BLaER1 (cell line): ENCODE measurements at regions not wholly inside any gene's neighbourhood (a gene's known extent, or its start where the extent isn't known, plus 50 kb on each side); places are given as distances from the start of the nearest gene placed in this dataset.

Experiments
- H3K27ac ChIP-seq: shearing (Covaris generic); formaldehyde crosslinking; 2 replicates; pipeline ENCODE4 v1.8.1; 2022
- H3K27me3 ChIP-seq: shearing (Covaris generic); formaldehyde crosslinking; 2 replicates; pipeline ENCODE4 v1.8.1; 2022
- H3K36me3 ChIP-seq: shearing (Covaris generic); formaldehyde crosslinking; 2 replicates; pipeline ENCODE4 v1.8.1; 2022
- H3K4me1 ChIP-seq: shearing (Covaris generic); formaldehyde crosslinking; 2 replicates; pipeline ENCODE4 v1.8.1; 2022
- H3K4me2 ChIP-seq: shearing (Covaris generic); formaldehyde crosslinking; 2 replicates; pipeline ENCODE4 v1.8.1; 2022
- H3K4me3 ChIP-seq: shearing (Covaris generic); formaldehyde crosslinking; 2 replicates; pipeline ENCODE4 v1.8.1; 2022
- H3K9ac ChIP-seq: shearing (Covaris generic); formaldehyde crosslinking; 2 replicates; pipeline ENCODE4 v1.8.1; 2022
- H3K9me3 ChIP-seq: shearing (Covaris generic); formaldehyde crosslinking; 2 replicates; pipeline ENCODE4 v1.8.1; 2022
- H4K20me1 ChIP-seq: shearing (Covaris generic); formaldehyde crosslinking; 2 replicates; pipeline ENCODE4 v1.8.1; 2022
- Cebpa-rat ChIP-seq: shearing (Covaris generic); IDR thresholded peaks from 2 replicates; pipeline ENCODE4 v1.8.1; 2022

- H4K20me1 ChIP-seq, result no peaks in the 10 kb centered on the region
- no peak overlapping the region for H3K27ac ChIP-seq
- no peaks in the 10 kb centered on the region for H3K9me3 ChIP-seq
- no peak overlapping the region for H3K4me3 ChIP-seq
- H3K27me3 ChIP-seq, result no peaks in the 10 kb centered on the region
- TF ChIP-seq Cebpa-rat, result no peak
- H3K4me1 ChIP-seq, result no peaks in the 10 kb centered on the region
- H3K4me2 ChIP-seq, result no peak overlapping the region
- H3K9ac ChIP-seq, result no peak overlapping the region
- H3K36me3 ChIP-seq, result no peaks in the 10 kb centered on the region
Observed at GRCh38 chr14:82510007-82510406, 976.4 kb upstream of the SEL1L start.

- Histone ChIP-seq H3K4me1 (no peaks in the 10 kb centered on the region), H3K4me3 (no peak overlapping the region), H3K9ac (no peak overlapping the region), H3K9me3 (no peaks in the 10 kb centered on the region), H4K20me1 (no peaks in the 10 kb centered on the region), H3K36me3 (no peaks in the 10 kb centered on the region), H3K27me3 (no peaks in the 10 kb centered on the region), H3K27ac (no peak overlapping the region), H3K4me2 (no peak overlapping the region)
- no peak for TF ChIP-seq Cebpa-rat
Observed at GRCh38 chr14:82511399-82511798, 977.7 kb upstream of the SEL1L start.

GRCh38 chr14:82520765-82521164 is 987.1 kb upstream of the SEL1L start:
- no peak overlapping the region for H3K9ac ChIP-seq
- H3K4me1 ChIP-seq, result no peaks in the 10 kb centered on the region
- H3K27me3 ChIP-seq, result no peaks in the 10 kb centered on the region
- H3K4me2 ChIP-seq, result no peak overlapping the region
- no peaks in the 10 kb centered on the region for H4K20me1 ChIP-seq
- H3K36me3 ChIP-seq, result no peaks in the 10 kb centered on the region
- H3K4me3 ChIP-seq, result no peak overlapping the region
- H3K9me3 ChIP-seq, result no peaks in the 10 kb centered on the region
- TF ChIP-seq Cebpa-rat, result no peak
- no peak overlapping the region for H3K27ac ChIP-seq

- Histone ChIP-seq H3K27me3 (no peaks in the 10 kb centered on the region), H3K9ac (no peak overlapping the region), H3K4me3 (no peak overlapping the region), H3K4me1 (no peaks in the 10 kb centered on the region), H3K9me3 (no peaks in the 10 kb centered on the region), H4K20me1 (no peaks in the 10 kb centered on the region), H3K27ac (no peak overlapping the region), H3K36me3 (no peaks in the 10 kb centered on the region), H3K4me2 (no peak overlapping the region)
- TF ChIP-seq Cebpa-rat, result no peak
Observed at GRCh38 chr14:82521191-82521590, 987.5 kb upstream of the SEL1L start.

- H3K9ac ChIP-seq, result no peak overlapping the region
- H3K4me1 ChIP-seq, result no peaks in the 10 kb centered on the region
- no peak overlapping the region for H3K4me2 ChIP-seq
- no peak for TF ChIP-seq Cebpa-rat
- H3K36me3 ChIP-seq, result no peaks in the 10 kb centered on the region
- H3K9me3 ChIP-seq, result no peaks in the 10 kb centered on the region
- no peak overlapping the region for H3K27ac ChIP-seq
- H3K27me3 ChIP-seq, result no peaks in the 10 kb centered on the region
- H3K4me3 ChIP-seq, result no peak overlapping the region
- H4K20me1 ChIP-seq, result no peaks in the 10 kb centered on the region
Observed at GRCh38 chr14:82528016-82528415, 994.4 kb upstream of the SEL1L start.

- no peak for TF ChIP-seq Cebpa-rat
- no peaks in the 10 kb centered on the region for H3K27me3 ChIP-seq
- H3K4me1 ChIP-seq, result no peaks in the 10 kb centered on the region
- H3K4me3 ChIP-seq, result no peak overlapping the region
- H3K4me2 ChIP-seq, result no peak overlapping the region
- no peaks in the 10 kb centered on the region for H3K9me3 ChIP-seq
- no peaks in the 10 kb centered on the region for H3K36me3 ChIP-seq
- no peak overlapping the region for H3K9ac ChIP-seq
- no peaks in the 10 kb centered on the region for H4K20me1 ChIP-seq
- H3K27ac ChIP-seq, result no peak overlapping the region
Observed at GRCh38 chr14:82533351-82533750, 999.7 kb upstream of the SEL1L start.

GRCh38 chr14:82536566-82536965 is 1002.9 kb upstream of the SEL1L start:
- no peaks in the 10 kb centered on the region for H3K4me1 ChIP-seq
- H3K27ac ChIP-seq, result no peak overlapping the region
- H3K9ac ChIP-seq, result no peak overlapping the region
- H3K27me3 ChIP-seq, result no peaks in the 10 kb centered on the region
- no peaks in the 10 kb centered on the region for H4K20me1 ChIP-seq
- no peak overlapping the region for H3K4me3 ChIP-seq
- no peaks in the 10 kb centered on the region for H3K36me3 ChIP-seq
- H3K4me2 ChIP-seq, result no peak overlapping the region
- no peaks in the 10 kb centered on the region for H3K9me3 ChIP-seq
- TF ChIP-seq Cebpa-rat, result no peak

- no peak for TF ChIP-seq Cebpa-rat
- H3K36me3 ChIP-seq, result no peaks in the 10 kb centered on the region
- no peak overlapping the region for H3K4me3 ChIP-seq
- no peak overlapping the region for H3K9ac ChIP-seq
- H3K27me3 ChIP-seq, result no peaks in the 10 kb centered on the region
- H3K9me3 ChIP-seq, result no peaks in the 10 kb centered on the region
- H3K27ac ChIP-seq, result no peak overlapping the region
- H3K4me1 ChIP-seq, result no peaks in the 10 kb centered on the region
- no peak overlapping the region for H3K4me2 ChIP-seq
- H4K20me1 ChIP-seq, result no peaks in the 10 kb centered on the region
Observed at GRCh38 chr14:82537831-82538230, 1004.2 kb upstream of the SEL1L start.

- Histone ChIP-seq H3K27ac (no peak overlapping the region), H3K4me2 (no peak overlapping the region), H4K20me1 (no peaks in the 10 kb centered on the region), H3K27me3 (no peaks in the 10 kb centered on the region), H3K36me3 (no peaks in the 10 kb centered on the region), H3K4me3 (no peak overlapping the region), H3K4me1 (no peaks in the 10 kb centered on the region), H3K9me3 (no peaks in the 10 kb centered on the region), H3K9ac (no peak overlapping the region)
- no peak for TF ChIP-seq Cebpa-rat
Observed at GRCh38 chr14:82546401-82546800, 1012.7 kb upstream of the SEL1L start.

- no peak for TF ChIP-seq Cebpa-rat
- Histone ChIP-seq H3K4me2 (no peak overlapping the region), H3K27me3 (no peaks in the 10 kb centered on the region), H3K36me3 (no peaks in the 10 kb centered on the region), H3K27ac (no peak overlapping the region), H4K20me1 (no peaks in the 10 kb centered on the region), H3K9me3 (no peaks in the 10 kb centered on the region), H3K4me3 (no peak overlapping the region), H3K4me1 (no peaks in the 10 kb centered on the region), H3K9ac (no peak overlapping the region)
Observed at GRCh38 chr14:82549306-82549990, 1015.8 kb upstream of the SEL1L start.

GRCh38 chr14:82562881-82563280 is 1029.2 kb upstream of the SEL1L start:
- Histone ChIP-seq H3K4me1 (no peaks in the 10 kb centered on the region), H3K4me3 (no peak overlapping the region), H3K27me3 (no peaks in the 10 kb centered on the region), H3K4me2 (no peak overlapping the region), H3K9me3 (no peaks in the 10 kb centered on the region), H3K9ac (no peak overlapping the region), H3K27ac (no peak overlapping the region), H4K20me1 (no peaks in the 10 kb centered on the region), H3K36me3 (no peaks in the 10 kb centered on the region)
- no peak for TF ChIP-seq Cebpa-rat
